ENCODE measurements at regions not wholly inside any gene's neighbourhood (a gene's known extent, or its start where the extent isn't known, plus 50 kb on each side); places are given as distances from the start of the nearest gene placed in this dataset.

DNA sequence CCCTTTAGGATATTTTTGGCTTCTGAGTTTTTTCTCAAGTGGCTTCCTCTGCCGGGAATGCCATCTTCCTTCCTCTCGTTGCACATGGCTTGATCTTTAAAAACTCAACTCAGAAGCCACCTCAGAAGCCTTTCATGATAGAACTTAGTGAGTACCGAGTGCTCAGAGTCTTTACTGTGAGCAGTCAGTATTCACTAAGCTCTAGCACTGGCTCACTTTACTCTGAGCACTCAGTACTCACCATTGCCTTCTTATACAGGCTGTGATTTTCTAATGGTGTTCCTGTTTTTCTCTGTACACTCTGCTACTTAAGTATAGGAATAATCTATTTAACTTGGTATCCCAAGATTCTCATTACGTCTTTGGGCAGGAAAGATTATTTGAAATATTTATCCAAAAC, 116.2 kb downstream of the PFDN4 start:
- Histone ChIP-seq H3K79me2 (ENCODE audit: insufficient read depth, low read depth) (no peaks in the 10 kb centered on the region), H3K4me2 (no peak overlapping the region), H2AFZ (ENCODE audit: low read depth) (no peak overlapping the region), H3K27ac (no peak overlapping the region), H3K36me3 (ENCODE audit: insufficient read depth) (no peaks in the 10 kb centered on the region), H3K9ac (no peak overlapping the region), H3K4me3 (IDR thresholded peaks at IDR 0.05; ENCODE audit: insufficient read depth, low read depth, low read length) (no peak overlapping the region), H4K20me1 (ENCODE audit: insufficient read depth) (no peaks in the 10 kb centered on the region), H3K27me3 (ENCODE audit: insufficient read depth, low read depth) (no peaks in the 10 kb centered on the region), H3K4me1 (ENCODE audit: low read depth, poor library complexity, severe bottlenecking) (no peaks in the 10 kb centered on the region)
- TF ChIP-seq, protein P1, sequence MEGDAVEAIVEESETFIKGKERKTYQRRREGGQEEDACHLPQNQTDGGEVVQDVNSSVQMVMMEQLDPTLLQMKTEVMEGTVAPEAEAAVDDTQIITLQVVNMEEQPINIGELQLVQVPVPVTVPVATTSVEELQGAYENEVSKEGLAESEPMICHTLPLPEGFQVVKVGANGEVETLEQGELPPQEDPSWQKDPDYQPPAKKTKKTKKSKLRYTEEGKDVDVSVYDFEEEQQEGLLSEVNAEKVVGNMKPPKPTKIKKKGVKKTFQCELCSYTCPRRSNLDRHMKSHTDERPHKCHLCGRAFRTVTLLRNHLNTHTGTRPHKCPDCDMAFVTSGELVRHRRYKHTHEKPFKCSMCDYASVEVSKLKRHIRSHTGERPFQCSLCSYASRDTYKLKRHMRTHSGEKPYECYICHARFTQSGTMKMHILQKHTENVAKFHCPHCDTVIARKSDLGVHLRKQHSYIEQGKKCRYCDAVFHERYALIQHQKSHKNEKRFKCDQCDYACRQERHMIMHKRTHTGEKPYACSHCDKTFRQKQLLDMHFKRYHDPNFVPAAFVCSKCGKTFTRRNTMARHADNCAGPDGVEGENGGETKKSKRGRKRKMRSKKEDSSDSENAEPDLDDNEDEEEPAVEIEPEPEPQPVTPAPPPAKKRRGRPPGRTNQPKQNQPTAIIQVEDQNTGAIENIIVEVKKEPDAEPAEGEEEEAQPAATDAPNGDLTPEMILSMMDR (conservative IDR thresholded peaks at IDR 0.05; ENCODE audit: low read depth, low read length) = no peak

- Histone ChIP-seq H2AFZ (ENCODE audit: low read depth) (no peak overlapping the region), H4K20me1 (ENCODE audit: insufficient read depth) (no peaks in the 10 kb centered on the region), H3K9ac (no peak overlapping the region), H3K79me2 (ENCODE audit: insufficient read depth, low read depth) (no peaks in the 10 kb centered on the region), H3K4me2 (no peak overlapping the region), H3K4me1 (ENCODE audit: low read depth, poor library complexity, severe bottlenecking) (no peaks in the 10 kb centered on the region), H3K27me3 (ENCODE audit: insufficient read depth, low read depth) (no peaks in the 10 kb centered on the region), H3K27ac (no peak overlapping the region), H3K4me3 (IDR thresholded peaks at IDR 0.05; ENCODE audit: insufficient read depth, low read depth, low read length) (no peak overlapping the region), H3K36me3 (ENCODE audit: insufficient read depth) (no peaks in the 10 kb centered on the region)
- TF ChIP-seq, protein P1 (conservative IDR thresholded peaks at IDR 0.05; ENCODE audit: low read depth, low read length) = no peak
These were observed 116.9 kb downstream of the PFDN4 start for GRCh38 chr20:54324652-54325285.

DNA sequence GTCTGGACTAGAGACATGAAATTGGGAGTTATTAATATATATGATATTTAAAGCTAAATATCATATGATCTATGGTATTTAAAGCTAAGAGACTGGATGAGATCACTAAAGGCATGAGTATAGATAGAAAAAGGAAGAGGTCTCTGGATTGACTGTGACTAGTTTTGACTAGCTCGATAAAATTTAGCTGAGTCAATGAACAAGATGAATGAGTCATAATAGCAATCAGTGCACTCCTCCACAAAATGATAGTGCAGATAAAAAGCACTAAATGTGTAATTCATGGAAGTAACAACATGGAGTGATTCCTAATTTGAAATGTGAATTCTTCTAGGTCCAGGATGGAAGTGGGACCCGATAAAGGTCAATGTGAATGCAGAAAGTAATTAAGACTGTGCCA, 127.4 kb downstream of the PFDN4 start:
- Histone ChIP-seq H3K9ac (no peak overlapping the region), H3K36me3 (ENCODE audit: insufficient read depth) (no peaks in the 10 kb centered on the region), H4K20me1 (ENCODE audit: insufficient read depth) (no peaks in the 10 kb centered on the region), H3K27ac (no peak overlapping the region), H3K4me3 (IDR thresholded peaks at IDR 0.05; ENCODE audit: insufficient read depth, low read depth, low read length) (no peak overlapping the region), H3K27me3 (ENCODE audit: insufficient read depth, low read depth) (no peaks in the 10 kb centered on the region), H3K4me2 (no peak overlapping the region), H3K79me2 (ENCODE audit: insufficient read depth, low read depth) (no peaks in the 10 kb centered on the region), H2AFZ (ENCODE audit: low read depth) (no peak overlapping the region), H3K4me1 (ENCODE audit: low read depth, poor library complexity, severe bottlenecking) (no peaks in the 10 kb centered on the region)
- TF ChIP-seq, protein P1 (conservative IDR thresholded peaks at IDR 0.05; ENCODE audit: low read depth, low read length) = no peak

DNA sequence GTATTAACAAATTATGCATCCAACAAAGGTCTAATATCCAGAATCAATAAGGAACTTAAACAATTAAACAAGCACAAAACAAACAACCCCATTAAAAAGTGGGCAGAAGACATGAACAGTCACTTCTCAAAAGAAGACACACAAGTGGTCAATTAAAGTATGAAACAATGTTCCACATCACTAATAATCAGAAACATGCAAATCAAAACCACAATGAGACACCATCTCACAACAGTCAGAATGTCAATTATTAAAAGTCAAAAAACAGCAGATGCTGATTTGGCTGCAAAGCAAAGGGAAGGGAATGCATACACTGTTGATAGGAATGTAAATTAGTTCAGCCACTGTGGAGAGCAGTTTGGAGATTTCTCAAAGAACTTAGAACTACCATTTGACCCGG, 129.3 kb downstream of the PFDN4 start:
- H3K79me2 ChIP-seq (ENCODE audit: insufficient read depth, low read depth) = no peaks in the 10 kb centered on the region
- H3K4me2 ChIP-seq = no peak overlapping the region
- TF ChIP-seq, protein P1 (conservative IDR thresholded peaks at IDR 0.05; ENCODE audit: low read depth, low read length) = no peak
- H2AFZ ChIP-seq (ENCODE audit: low read depth) = no peak overlapping the region
- H4K20me1 ChIP-seq (ENCODE audit: insufficient read depth) = no peaks in the 10 kb centered on the region
- H3K4me3 ChIP-seq (IDR thresholded peaks at IDR 0.05; ENCODE audit: insufficient read depth, low read depth, low read length) = no peak overlapping the region
- H3K4me1 ChIP-seq (ENCODE audit: low read depth, poor library complexity, severe bottlenecking) = no peaks in the 10 kb centered on the region
- no peaks in the 10 kb centered on the region for H3K36me3 ChIP-seq (ENCODE audit: insufficient read depth)
- no peak overlapping the region for H3K27ac ChIP-seq
- no peak overlapping the region for H3K9ac ChIP-seq
- no peaks in the 10 kb centered on the region for H3K27me3 ChIP-seq (ENCODE audit: insufficient read depth, low read depth)

Data from KMS-11 (cell line).